Endothelial cell of hepatic sinusoid (primary cell): ENCODE measurements at regions not wholly inside any gene's neighbourhood (a gene's known extent, or its start where the extent isn't known, plus 50 kb on each side); places are given as distances from the start of the nearest gene placed in this dataset.

Source experiments
- in situ Hi-C: cut with HindIII; loops from 2 replicates; pipeline ENCODE4 v1.10.0; 2017; ENCODE audit warnings: low sequenced_read_pairs

DNA sequence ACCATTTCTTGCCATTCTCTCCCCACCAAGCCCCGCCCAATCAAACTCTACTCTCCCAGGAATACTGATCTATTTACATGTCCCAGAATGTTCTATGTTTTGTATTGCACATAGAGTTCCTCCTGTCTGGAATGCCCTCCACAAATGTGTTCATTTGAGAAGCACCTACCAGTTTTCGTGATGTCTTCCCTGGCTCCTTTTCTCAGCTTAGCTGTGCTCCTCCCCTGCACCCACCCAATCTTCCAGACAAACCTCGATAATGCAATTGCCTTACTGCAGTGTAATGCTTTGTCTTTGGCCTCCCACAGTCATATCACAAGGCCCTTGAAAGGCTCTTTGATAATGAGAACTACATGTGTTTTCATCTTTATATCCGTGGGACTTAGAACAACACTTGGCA, 214.5 kb upstream of the ANKRD55 start:
- in situ Hi-C loops = no loop called here

DNA sequence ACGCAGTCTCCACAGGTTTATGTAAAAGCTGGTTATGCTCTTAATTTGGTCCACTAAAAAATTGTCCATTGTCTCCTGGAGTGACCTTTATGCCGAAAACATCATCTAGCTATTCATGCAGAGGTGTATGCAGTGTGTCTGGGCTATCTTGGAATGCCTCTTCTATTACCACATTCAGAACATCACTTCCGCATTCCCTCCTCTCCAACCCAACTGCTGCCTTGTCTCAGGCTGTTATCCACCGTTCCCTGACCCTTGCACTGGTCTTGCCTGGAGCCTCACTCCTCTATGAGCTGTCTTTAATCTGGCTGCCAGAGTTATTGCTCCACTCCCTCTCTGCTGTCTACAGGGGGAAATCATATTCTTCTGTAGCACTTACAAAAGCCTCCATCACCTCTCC, 214.1 kb upstream of the ANKRD55 start:
- in situ Hi-C loops = no loop called here

DNA sequence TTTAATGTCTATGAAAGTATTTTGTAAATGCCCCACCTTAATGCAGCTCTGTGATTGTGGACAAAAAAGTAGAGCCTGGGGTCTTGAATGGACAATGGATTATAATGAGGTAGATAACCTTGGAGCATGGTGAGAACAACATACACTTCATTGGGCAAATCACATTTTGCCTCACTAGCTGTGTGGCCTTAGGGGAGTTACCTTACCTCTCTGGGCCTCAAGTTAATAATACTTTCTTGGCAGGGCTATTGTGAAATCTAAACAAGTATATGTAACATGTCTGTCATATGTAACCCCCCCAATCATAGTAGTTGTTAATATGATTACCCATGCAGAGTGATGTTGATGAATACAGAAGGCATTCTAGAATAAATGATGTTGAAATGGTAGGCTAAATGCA, 213.6 kb upstream of the ANKRD55 start:
- in situ Hi-C loops = no loop called here

DNA sequence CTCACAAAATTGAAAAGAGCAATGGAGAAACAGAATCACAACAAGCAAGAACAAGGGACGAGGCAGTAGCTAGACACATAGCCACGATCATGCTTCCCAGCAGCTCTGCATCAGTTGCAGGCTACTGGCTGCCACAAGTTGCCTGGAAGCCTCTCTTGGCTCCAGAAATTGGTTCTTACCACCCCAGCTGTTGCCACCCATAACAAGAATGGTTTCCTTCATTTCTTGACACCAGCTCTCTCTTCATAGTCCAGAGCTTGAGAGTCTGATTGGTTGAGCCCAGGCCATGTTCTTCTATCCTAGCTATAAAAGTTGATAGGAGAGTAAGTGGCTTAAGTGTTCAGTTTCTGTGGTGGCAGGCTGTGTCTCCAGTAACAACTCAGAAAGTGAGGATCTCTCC, 210.7 kb upstream of the ANKRD55 start:
- in situ Hi-C loops = no loop called here

DNA sequence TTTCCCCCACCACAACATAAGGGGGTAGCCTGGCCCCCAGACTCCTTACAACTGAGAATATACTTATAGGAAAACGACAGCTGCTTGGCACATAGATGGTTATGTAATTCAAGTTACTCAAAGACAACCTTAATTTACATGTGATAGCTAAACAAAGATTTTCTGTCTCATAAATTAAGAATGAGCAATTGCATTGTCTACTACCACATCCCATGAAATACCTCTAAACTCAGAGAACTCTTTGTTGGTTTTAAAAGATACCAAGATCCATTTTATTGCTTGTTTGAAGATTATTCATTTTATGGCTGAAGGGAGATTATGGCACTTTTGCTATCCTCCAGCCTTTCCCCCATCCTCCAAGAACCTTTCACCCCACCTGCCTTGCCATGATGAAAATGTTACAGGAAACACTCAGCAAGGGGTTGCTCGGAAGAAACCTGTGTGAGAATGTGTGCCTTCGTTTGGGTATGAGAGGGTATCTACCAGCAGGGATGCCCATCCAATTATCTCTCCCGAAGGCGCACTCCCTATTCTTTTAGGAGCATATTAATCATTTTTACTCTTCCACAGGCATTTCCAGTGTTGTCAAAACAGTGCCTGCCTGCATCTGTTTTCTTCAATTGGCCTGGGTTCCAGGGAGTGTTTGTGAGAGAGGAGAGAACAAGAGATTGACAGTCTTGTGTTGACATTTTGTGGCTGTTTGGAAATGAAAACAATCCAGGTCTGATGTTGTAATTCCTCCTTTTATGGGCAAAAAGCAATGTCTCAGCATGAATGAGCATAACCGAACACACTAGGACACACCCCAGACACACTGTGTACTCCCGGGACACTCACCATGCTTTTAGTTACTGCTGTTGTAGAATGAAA, 208.0 kb upstream of the ANKRD55 start:
- in situ Hi-C loops = no loop called here

DNA sequence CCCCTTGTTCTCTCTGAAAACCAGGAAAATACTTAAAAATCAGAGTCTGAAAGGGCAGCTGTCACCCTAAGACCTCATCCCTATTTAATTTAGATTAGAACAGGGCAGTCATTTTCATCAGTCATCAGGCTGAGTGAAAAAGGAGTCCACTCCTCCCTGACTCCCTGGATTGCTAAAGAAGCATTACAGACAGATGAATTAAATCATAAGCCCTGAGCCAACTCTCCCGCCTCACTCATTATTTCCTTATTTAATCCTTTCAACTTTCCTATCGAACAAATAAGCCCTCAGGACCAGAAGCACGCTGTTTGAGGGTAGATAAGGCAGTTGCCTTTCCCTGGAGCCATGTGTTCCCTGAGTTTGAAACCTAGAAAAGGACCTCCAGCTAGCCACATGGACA, 201.9 kb upstream of the ANKRD55 start:
- in situ Hi-C loops = no loop called here

DNA sequence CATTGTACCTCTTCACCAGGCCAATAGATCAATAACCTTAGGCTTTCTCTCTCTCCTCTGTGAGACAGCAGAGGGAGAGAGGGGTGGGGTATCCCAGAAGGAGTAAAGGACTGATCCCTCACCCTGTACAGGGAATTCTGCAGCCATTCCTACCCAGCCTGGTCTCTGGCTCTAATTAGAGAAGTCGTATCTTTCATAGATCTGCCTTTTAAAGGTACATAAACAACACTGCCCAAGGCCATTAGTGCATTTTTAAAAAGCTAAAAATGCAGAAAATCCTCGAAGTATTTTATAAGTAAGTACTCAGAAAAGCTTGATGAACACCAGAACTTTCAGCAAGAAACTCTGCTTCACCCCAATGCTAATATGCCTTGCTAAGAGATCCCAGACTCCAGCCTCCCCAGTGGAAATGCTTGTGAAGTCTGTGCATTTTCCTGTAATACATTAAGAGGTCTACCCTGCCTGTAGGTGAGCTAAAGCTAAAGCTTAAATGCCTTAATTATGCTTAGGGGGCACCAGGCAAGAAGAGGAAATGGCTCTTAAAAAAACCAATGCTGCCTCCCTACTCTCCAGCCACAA, 200.0 kb upstream of the ANKRD55 start:
- in situ Hi-C loops = no loop called here

DNA sequence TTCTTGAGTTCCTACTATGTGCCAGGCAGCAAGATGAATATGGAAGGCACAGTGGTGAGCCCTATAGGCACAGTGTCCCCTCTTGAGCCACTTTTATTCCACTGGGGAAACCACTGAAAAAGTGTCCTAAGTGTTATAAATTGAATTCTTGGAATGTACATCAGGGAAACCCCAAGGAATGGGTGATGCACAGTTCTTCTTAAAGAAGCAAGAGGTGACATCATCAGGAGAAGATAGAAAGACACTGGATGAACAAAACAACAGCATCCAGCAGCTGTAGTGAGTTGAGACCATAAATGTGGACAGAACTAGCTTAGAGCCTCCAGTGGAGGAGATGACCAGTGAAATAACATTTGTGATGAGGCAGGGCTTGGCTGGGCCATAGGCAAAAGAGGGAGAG, 199.2 kb upstream of the ANKRD55 start:
- in situ Hi-C loops = no loop called here

DNA sequence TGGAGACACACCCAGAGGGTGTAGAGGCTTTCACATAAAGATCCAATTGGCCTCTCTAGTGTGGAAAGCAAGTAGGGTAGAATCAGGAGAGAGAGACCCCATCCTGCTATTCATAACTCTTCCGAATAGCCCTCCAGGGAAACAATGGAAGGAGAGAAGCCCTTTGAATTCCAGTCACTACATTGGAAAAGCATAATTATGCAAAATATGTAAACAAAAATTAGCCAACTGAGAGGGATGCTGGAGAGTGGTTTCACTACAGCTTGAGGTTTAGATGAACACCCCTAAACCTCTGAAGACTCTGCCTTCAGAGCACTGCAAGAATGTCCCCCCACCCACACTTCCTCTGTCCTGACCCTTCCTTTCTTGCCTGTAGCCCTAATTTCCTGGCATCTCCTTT, 197.3 kb upstream of the ANKRD55 start:
- in situ Hi-C loops = no loop called here

DNA sequence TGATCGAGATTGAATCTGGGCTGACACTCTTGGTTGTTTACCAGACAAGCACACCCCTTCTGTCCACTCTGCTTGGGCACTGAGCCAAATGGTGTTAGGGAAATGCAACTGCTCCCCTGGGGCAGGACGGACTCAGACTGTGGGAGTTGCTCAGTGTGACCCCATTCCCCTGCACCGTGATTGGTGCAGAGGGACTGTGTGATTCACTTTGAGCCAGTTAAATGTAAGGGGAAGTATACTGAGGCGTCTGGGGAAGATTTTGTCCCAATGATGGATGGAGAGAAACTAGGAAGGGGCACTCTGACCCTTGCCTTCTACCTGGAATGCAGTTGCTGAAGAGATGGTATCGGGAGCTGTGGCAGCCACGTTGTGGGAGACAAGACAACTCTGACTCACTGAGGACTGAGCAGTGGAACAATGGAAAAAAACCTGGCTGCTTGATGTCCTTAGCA, 196.0 kb upstream of the ANKRD55 start:
- in situ Hi-C loops = no loop called here

DNA sequence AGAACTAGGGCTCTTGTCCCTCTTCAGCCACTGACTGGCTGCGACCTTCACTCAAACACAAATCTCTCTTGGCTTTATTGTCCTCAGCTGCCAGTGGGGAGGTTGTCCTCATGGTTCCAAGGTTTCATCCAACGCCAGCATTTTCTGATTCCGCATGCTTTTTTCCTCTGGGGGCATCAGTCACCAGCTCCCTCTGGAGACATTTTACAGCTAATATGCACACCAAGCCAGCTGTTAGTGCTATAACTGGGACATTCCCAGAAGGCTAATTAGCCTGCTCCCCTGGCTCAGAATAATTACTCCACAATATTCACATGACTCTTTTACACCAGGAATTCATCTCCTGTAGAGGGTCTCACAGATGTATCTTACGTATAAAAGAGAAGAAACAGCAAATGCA, 193.6 kb upstream of the ANKRD55 start:
- in situ Hi-C loops = no loop called here

DNA sequence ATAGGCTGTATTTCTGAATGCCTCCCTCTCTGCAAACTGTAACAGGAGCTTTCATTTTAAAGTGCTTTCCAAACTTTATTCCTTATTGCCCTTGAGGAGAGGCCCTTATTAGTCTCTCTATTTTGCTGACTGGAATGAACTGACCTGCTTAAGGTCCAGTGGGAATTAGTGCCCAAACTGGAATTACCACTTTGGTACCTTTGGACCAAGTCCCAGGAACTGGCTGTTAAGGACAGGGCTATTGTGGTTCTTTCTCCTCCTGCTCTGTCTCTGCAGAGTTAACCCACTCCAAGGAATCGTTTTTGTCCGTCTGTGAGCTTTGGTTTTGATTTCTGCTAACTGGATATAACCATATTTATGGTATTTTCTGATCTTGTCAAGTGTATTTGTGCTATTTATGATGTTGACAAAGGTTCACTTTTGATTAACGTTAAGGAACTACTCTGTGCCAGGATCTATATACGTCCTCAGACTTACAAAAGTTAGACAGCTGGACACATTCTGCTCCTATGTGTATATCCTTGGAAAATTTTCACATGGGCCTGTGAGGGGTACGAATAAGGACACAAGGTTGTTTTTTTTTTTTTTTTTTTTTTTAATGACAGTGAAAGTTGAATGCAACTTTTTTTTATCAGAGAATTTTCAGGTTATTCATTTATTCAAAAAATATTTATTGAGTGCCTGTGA, 189.1 kb upstream of the ANKRD55 start:
- in situ Hi-C loops = no loop called here

DNA sequence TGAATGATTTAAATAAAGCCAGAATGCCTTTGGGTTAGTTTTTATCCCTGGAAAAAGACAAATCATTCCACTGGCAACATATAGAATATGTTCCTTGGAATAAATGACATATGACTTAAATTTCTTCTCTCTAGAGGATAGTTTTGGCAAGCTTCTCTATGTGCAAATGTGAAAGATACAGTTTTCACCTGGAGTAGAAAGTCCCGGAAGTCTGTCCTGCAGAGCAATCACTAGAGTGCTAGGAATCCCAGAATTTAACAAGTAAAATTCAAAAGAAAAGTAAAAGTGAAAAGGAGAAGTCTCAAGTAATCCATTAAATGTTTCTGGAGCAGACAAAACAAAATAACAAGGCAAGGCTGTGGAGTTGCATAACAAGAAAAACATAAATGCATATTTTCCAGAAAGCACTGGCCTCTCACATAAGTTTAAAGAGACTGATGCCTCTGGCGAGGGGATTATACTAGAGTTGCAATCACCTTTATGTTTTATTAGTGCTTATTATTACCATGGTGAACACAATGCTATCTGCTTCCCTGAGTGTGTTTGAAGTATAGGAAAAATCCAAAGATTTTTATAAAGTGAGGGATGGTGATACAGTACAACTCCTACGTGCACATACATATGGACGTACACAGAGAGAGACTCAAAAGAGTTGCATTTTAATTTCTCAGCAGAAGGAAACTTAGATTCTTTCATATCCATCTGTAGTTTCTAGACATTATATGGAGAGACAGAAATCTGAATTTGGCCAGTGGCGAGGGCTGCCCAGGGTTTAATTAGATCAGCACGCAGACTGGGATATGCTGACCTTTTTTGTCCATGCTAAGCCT, 188.3 kb upstream of the ANKRD55 start:
- in situ Hi-C loops = no loop called here

DNA sequence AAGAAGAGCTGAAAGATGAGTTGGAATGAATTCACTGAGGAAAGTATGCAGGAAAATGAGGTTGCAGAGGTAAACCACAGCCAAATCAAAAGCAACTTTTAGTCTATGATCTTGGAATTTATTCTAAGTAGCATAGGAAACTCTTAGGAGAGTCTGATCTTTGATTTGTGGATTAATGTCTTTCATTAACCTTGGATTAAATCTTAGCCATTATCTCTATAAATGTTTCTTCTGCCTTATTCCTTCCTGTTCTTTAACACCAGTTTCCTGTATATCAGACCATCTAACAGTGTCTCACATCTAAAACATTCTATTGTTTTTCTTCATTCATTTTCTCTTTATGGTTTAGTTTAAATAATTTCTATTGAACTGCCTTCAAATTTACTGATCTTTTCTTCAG, 187.2 kb upstream of the ANKRD55 start:
- in situ Hi-C loops = no loop called here

DNA sequence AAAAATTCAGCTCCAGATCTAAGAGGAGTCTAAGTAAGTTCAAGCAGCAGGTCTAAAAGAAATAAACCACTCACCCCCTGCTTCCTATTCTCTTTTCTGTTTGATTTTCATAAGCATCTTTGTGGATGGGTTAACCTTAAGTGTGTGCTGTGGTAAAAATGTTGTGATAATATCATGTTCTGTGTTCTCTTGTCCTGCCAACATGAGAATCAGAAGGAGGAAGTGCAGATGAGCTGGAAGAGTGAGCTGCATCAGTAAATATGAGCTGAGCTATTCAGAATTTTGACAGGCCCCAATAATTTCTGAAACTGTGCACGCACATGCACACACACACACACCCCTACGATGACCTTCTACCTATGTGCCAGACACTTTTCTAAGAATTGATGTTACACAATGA, 186.5 kb upstream of the ANKRD55 start:
- in situ Hi-C loops = no loop called here

DNA sequence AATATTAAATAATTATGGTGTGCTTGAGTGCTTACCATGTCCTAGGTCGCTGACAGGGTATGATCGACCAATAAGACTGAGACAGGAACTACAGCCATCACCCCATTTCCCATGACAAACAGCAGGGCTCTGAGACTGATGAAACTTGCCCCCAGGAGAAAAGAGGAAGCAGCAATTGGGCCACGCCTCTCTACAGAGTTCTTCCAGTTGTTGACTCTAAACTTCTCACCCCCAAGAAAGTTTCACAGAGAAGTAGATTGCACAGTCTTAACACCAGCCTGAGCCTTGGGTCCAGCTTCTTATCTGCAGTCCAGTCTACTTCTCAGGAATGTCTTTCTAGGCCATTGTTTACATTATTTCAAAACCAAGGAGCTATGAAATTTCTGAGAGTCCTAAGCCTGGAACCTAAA, 182.2 kb upstream of the ANKRD55 start:
- in situ Hi-C loops = no loop called here

DNA sequence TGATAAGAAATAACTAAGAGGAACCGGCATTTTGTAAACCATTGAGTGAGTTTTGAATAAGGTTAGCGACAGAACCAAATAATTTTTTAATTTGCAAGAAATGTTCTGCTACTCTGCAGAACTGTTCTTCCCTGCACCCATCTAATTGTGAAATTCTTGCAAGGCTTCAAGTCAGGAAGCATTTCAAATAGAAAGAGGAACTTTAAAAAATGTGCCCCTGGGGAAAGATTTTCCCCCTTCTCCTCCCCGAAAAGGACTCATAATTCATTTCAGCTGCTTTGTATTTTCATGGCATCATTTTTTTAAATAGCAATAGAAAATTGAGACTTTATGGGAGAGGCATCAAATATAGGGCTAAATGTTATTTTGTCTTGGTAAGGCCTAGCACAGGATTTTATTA, 180.9 kb upstream of the ANKRD55 start:
- in situ Hi-C loops = no loop called here

DNA sequence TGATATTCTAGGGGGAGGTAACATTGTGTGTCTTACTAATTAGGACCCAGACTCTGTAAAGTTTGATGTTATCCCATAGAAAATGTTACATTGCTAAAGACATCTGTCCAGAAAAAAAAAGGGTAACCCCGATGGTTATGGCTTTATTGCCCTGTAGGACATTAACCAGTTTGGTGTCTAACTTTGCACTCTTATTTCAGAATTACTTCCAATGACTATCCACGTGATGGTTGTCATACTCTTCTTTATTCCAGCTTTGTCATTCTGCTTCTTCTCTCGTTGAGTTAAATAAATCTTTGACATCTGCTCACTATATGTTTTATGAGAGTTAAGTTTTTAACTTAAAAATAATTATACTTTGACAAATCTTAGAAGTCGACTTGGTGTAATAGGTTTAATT, 180.4 kb upstream of the ANKRD55 start:
- in situ Hi-C loops = no loop called here

DNA sequence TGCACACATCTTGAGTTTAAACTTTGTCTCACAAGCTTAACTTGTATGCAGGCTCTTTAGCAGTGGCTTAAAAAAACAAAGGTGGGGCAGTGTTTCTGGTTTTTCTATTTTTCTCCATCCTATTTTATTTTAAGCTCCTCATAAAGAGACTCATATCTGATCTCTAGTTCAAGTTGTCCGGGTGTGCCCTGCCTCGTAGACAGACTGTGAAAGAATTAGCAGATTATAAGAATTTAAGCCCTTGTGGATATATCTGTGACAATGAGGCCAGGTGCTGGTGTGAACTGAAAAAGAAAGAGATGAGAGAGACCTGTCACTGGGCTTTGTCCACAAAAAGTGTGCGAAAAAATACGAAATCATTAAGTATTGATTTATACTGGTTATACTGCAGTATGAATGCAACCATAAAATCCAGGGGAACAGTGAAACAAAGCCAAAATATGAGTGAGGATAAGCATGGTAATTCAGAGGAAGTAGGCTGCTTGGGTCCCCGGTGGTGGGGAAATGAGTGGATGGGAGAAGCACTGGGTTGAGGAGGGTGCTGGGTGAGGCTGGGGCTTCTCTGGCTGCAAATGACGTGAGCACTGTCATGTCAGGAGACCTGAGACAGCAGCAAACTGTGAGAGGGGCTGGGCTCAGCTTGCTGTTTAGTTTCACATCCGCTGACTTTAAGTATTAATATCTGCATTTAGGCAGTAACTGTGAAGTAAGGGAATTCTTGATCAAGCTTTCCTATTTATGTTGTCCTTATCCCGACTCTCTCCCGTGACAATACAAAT, 179.7 kb upstream of the ANKRD55 start:
- in situ Hi-C loops = no loop called here

DNA sequence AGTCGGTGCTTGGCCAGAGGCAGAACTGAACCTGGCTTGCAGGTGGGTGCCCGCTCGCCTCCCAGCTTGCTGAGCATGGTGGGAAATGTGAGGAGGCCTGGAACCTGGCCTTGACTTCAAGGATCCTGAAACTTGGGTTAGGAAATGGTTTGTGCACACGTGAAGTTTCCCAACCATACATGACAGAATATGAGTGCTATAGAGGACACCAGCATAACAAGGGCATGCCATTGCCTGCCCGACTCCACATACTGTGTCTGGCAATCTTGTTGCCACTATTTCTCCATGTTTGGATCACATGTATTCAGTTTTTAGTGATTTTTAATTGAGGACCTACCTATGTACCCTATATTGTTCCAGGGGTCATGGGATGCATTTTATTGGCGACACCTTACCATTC, 177.6 kb upstream of the ANKRD55 start:
- in situ Hi-C loops = no loop called here
